A673 (cell line): ENCODE measurements at regions not wholly inside any gene's neighbourhood (a gene's known extent, or its start where the extent isn't known, plus 50 kb on each side); places are given as distances from the start of the nearest gene placed in this dataset.
"Not testable (repeated sequence)": the region's sequence is repeated elsewhere in the genome, so short reads cannot be mapped to it uniquely, and the experiment has no call there.

Experiments
- BruUV-seq: library from RNA; stranded (reverse); fragments of 400-500 nt; replicated peaks from 2 replicates; lab custom pipeline; 2021; lab: Mats Ljungman, UMichigan
- CTCF ChIA-PET: fragments of 300-600 bp; sonication (Branson Sonifier 250); formaldehyde crosslinking; loops from one replicate; lab custom pipeline; 2022; ENCODE audit warnings: antibody characterized with exemption; lab: Charles Lee
- POLR2A ChIA-PET: fragments of 300-600 bp; sonication (Branson Sonifier 250); formaldehyde crosslinking; loops from one replicate; lab custom pipeline; 2022; ENCODE audit warnings: antibody characterized with exemption; ENCODE audit not compliant: low non-redundant PET; lab: Charles Lee
- DNase-seq: peaks from one replicate; pipeline ENCODE4 v3.0.0-alpha.2; 2015; ENCODE audit warnings: low spot score
- H3K27ac ChIP-seq: fragments of 200-600 bp; sonication (generic); 2 replicates; pipeline ENCODE4 v1.5.1; 2016; ENCODE audit warnings: mixed run types, low read depth, mild to moderate bottlenecking, mixed read lengths, antibody characterized with exemption, low read length; ENCODE audit not compliant: poor library complexity, severe bottlenecking
- H3K27me3 ChIP-seq: fragments of 200-600 bp; sonication (generic); replicated peaks from 2 replicates; pipeline ENCODE4 v1.6.1; 2017; ENCODE audit warnings: mixed run types, low read depth, mild to moderate bottlenecking, mixed read lengths, antibody characterized with exemption, low read length; ENCODE audit not compliant: insufficient read depth, poor library complexity
- H3K36me3 ChIP-seq: fragments of 200-600 bp; sonication (generic); 2 replicates; pipeline ENCODE4 v1.6.1; 2016; ENCODE audit warnings: mixed run types, mild to moderate bottlenecking, mixed read lengths, antibody characterized with exemption, low read length; ENCODE audit not compliant: insufficient read depth, poor library complexity, severe bottlenecking
- H3K4me1 ChIP-seq: fragments of 200-600 bp; sonication (generic); 2 replicates; pipeline ENCODE4 v1.6.1; 2017; ENCODE audit warnings: mixed run types, mild to moderate bottlenecking, mixed read lengths, antibody characterized with exemption, low read length; ENCODE audit not compliant: insufficient read depth, poor library complexity, severe bottlenecking
- H3K4me3 ChIP-seq: fragments of 200-600 bp; sonication (generic); 2 replicates; pipeline ENCODE4 v1.5.1; 2016; ENCODE audit warnings: low read depth, mixed run types, mild to moderate bottlenecking, mixed read lengths, low read length; ENCODE audit not compliant: poor library complexity, severe bottlenecking
- H3K9me3 ChIP-seq: fragments of 200-600 bp; sonication (generic); 2 replicates; pipeline ENCODE4 v1.6.1; 2016; ENCODE audit warnings: mixed run types, low read depth, mild to moderate bottlenecking, mixed read lengths, antibody characterized with exemption, low read length; ENCODE audit not compliant: poor library complexity, severe bottlenecking
- CTCF ChIP-seq: fragments of 300-800, 200-600 bp; sonication (generic); conservative IDR thresholded peaks from 2 replicates; pipeline ENCODE4 v1.5.1; 2017; ENCODE audit warnings: low read depth, mild to moderate bottlenecking, antibody characterized with exemption, low read length, moderate library complexity, mixed read lengths
- EZH2 ChIP-seq: fragments of 200-600 bp; sonication (generic); IDR thresholded peaks from 2 replicates; pipeline ENCODE4 v1.6.1; 2017; ENCODE audit warnings: borderline replicate concordance, low read depth, mild to moderate bottlenecking, mixed read lengths, antibody characterized with exemption, low read length; ENCODE audit not compliant: poor library complexity, severe bottlenecking
- intact Hi-C: fragments of 100-400 bp; cut with micrococcal nuclease; formaldehyde crosslinking; loops from one replicate; pipeline ENCODE4 v1.10.0; 2022; ENCODE audit not compliant: unreplicated experiment

DNA sequence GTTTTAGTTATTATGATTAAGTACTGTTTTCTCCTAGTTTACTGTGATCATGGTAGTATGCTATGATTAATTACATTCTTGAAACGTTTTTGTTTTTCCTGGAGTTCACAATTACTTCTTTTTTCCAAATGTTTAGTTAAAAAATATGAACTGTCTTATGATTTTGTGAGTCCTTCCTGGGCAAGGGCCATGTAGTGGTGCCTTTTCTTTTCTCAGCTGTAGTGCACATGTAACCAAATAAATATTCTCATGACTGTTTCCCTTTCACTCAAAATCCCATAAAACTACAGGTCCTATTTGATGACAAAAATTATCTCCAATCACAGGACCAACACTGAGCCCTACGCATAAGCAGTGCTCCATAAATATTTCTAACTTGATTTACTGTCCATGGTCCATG, 118.9 kb upstream of the EGR2 start:
- H3K27ac ChIP-seq = no peak overlapping the region
- no TSS peak for BruUV-seq
- CTCF ChIA-PET = no interaction called here
- TF ChIP-seq EZH2 = no peak
- no peak for TF ChIP-seq CTCF
- H3K4me1 ChIP-seq = no peaks in the 10 kb centered on the region
- intact Hi-C loops = no loop called here
- H3K27me3 ChIP-seq = no peaks in the 10 kb centered on the region
- H3K9me3 ChIP-seq = no peaks in the 10 kb centered on the region
- POLR2A ChIA-PET = no interaction called here
- no peak for DNase-seq
- H3K4me3 ChIP-seq = no peak overlapping the region
- no peaks in the 10 kb centered on the region for H3K36me3 ChIP-seq

- no peak for DNase-seq
- no peak for TF ChIP-seq CTCF
- no peak for TF ChIP-seq EZH2
- no TSS peak for BruUV-seq
- Histone ChIP-seq H3K27ac (no peak overlapping the region), H3K27me3 (no peaks in the 10 kb centered on the region), H3K4me1 (no peaks in the 10 kb centered on the region), H3K4me3 (no peak overlapping the region), H3K36me3 (no peaks in the 10 kb centered on the region), H3K9me3 (no peaks in the 10 kb centered on the region)
- ChIA-PET POLR2A (no interaction called here), CTCF (no interaction called here)
- intact Hi-C loops = no loop called here
Measured at GRCh38 chr10:62934258-62934657, 118.1 kb upstream of the EGR2 start.

DNA sequence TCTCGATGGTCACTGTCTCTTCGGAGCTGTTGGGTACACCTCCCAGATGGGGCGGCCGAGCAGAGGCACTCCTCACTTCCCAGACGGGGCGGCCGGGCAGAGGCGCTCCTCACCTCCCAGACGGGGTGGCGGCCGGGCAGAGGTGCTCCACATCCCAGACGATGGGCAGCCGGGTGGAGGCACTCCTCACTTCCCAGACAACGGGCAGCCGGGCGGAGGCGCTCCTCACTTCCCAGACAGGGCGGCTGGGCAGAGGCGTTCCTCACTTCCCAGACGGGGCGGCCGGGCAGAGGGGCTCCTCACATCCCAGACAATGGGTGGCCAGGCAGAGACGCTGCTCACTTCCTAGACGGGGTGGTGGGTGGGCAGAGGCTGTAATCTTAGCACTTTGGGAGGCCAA, 112.6 kb upstream of the EGR2 start:
- H3K9me3 ChIP-seq, H3K4me1 ChIP-seq, H3K36me3 ChIP-seq, DNase-seq, H3K27me3 ChIP-seq, CTCF ChIA-PET, POLR2A ChIA-PET, H3K27ac ChIP-seq, intact Hi-C loops, BruUV-seq, H3K4me3 ChIP-seq: not testable (repeated sequence)

DNA sequence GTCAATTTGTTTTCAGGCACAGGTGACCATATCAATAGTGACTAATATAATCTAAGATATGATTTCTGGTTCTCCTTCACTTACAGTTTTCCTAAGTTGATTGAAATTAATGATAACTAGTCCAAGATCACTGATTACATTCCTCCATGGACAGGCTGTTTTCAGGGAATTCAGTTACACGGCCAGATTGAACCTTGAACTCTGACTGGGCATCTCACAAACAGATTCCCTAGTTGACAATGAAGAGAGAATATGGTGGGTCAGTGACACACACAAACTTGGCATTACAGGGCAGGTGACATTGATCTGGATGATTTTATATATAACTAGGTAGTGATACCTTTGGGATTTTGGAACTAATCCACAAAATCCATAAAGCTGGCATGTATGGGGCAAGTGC, 110.2 kb upstream of the EGR2 start:
- TF ChIP-seq EZH2 = no peak
- no peak for TF ChIP-seq CTCF
- Histone ChIP-seq H3K27me3 (no peaks in the 10 kb centered on the region), H3K27ac (no peak overlapping the region), H3K36me3 (no peaks in the 10 kb centered on the region), H3K9me3 (no peaks in the 10 kb centered on the region), H3K4me1 (no peaks in the 10 kb centered on the region), H3K4me3 (no peak overlapping the region)
- POLR2A ChIA-PET = no interaction called here
- intact Hi-C loops = no loop called here
- CTCF ChIA-PET = no interaction called here
- DNase-seq = no peak
- no TSS peak for BruUV-seq
